ENCODE measurements at regions not wholly inside any gene's neighbourhood (a gene's known extent, or its start where the extent isn't known, plus 50 kb on each side); places are given as distances from the start of the nearest gene placed in this dataset.
A peak's percentile ranks its signal among the peaks of the same experiment; 100 is the strongest.

DNA sequence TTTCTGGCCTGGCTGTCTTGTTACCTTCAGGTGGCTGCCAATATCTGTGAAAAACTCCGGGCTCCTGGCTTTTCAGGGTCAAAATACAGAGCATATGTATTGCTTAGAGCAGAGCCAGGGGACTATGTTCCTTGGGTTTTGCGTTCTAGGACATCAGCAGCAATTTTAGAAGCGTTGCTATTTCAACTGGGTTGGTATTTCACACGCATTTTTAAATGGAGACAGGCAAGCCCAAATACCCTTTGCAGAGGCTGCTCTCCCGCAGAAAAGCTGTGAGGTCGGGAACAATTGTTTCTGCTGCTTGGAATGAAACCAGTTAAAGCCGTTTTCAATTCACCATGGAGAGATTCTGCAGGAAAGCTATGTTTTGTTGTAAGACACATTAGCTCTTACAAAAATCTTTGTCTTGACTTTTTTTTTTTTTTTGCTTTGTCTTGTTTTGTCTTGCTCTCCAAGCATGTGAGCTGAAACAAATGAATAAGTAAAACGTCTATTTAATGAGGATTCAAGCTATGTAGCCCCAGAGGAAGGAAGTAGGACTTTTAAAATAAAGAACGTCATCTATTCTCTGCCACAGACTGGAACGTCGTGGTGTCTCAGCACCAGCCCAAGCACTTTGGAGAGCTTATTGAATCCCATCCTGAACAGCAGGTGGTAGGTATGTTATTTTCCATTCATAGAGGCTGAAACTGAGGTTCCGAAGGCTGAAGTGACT is 181.0 kb upstream of the TBX3 start:
- Histone ChIP-seq H3K27ac (no peak overlapping the region), H3K9me3 (no peaks in the 10 kb centered on the region), H3K27me3 (no peaks in the 10 kb centered on the region), H3K4me3 (replicated peaks in 1 of 3) (no peak overlapping the region), H3K4me1 (peaks cover 0 to 2% of the 10 kb centered on the region in 2 donors), H3K36me3 (no peaks in the 10 kb centered on the region)
- no peak for TF ChIP-seq POLR2A (IDR thresholded peaks at IDR 0.05)
- TF ChIP-seq, protein P1, sequence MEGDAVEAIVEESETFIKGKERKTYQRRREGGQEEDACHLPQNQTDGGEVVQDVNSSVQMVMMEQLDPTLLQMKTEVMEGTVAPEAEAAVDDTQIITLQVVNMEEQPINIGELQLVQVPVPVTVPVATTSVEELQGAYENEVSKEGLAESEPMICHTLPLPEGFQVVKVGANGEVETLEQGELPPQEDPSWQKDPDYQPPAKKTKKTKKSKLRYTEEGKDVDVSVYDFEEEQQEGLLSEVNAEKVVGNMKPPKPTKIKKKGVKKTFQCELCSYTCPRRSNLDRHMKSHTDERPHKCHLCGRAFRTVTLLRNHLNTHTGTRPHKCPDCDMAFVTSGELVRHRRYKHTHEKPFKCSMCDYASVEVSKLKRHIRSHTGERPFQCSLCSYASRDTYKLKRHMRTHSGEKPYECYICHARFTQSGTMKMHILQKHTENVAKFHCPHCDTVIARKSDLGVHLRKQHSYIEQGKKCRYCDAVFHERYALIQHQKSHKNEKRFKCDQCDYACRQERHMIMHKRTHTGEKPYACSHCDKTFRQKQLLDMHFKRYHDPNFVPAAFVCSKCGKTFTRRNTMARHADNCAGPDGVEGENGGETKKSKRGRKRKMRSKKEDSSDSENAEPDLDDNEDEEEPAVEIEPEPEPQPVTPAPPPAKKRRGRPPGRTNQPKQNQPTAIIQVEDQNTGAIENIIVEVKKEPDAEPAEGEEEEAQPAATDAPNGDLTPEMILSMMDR (IDR thresholded peaks at IDR 0.05): no peak
- intact Hi-C loops (cut with DNase I): no loop called here
- 26 to 34% methylated on average over 12 of the region's 12 CpGs for WGBS, 2 donors
- DNase-seq: no peak

DNA sequence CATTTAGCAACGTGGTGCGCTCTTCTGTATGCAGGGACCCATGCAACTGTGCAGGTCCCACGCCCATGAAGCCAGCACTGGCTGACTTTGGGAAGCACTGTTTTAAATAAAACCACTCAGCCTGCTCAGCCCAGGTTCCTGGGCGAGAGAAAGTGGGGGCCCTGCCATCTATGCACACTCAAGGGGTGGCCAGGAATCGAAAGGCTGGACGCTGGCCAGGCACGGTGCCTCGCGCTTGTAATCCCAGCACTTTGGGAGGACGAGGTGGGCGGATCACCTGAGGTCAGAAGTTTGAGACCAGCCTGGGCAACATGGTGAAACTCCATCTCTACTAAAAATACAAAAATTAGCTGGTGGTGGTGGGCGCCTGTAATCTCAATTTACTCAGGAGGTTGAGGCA is 179.9 kb upstream of the TBX3 start:
- Histone ChIP-seq H3K27ac (no peak overlapping the region), H3K9me3 (no peaks in the 10 kb centered on the region), H3K4me1 (peaks cover 0 to 2% of the 10 kb centered on the region in 2 donors), H3K4me3 (replicated peaks in 1 of 3) (no peak overlapping the region), H3K36me3 (no peaks in the 10 kb centered on the region), H3K27me3 (no peaks in the 10 kb centered on the region)
- TF ChIP-seq POLR2A (IDR thresholded peaks at IDR 0.05): no peak
- TF ChIP-seq, protein P1 (IDR thresholded peaks at IDR 0.05): no peak
- intact Hi-C loops (cut with DNase I): no loop called here
- WGBS, 2 donors: 42 to 49% methylated on average over 12 of the region's 12 CpGs
- DNase-seq: peak; percentile 59 to 68

DNA sequence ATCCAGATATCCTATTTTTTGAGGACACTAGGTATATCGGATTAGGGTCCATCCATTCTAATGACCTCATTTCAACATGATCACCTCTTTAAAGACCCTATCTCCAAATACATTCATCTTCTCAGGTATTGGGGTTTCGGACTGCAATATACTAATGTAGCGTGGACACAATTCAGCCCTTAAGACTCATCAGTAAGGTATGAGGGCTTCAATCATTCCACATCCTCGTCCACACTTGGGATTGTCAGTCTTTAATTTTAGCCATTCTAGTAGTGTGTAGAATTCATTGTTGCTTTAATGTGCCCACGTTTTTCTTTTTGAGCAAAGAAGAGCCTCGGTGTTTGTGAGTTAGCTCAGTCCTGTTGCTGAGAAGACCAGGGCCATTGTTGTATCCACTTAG is 177.0 kb upstream of the TBX3 start:
- no peaks in the 10 kb centered on the region for H3K27me3 ChIP-seq
- H3K4me3 ChIP-seq (replicated peaks in 1 of 3): no peak overlapping the region
- intact Hi-C loops (cut with DNase I): no loop called here
- TF ChIP-seq, protein P1 (IDR thresholded peaks at IDR 0.05): no peak
- TF ChIP-seq POLR2A (IDR thresholded peaks at IDR 0.05): no peak
- no peaks in the 10 kb centered on the region for H3K36me3 ChIP-seq
- H3K9me3 ChIP-seq: no peaks in the 10 kb centered on the region
- WGBS, 2 donors: 86 to 89% methylated on average over 6 of the region's 6 CpGs
- H3K27ac ChIP-seq: no peak overlapping the region
- H3K4me1 ChIP-seq: peaks cover 0 to 2% of the 10 kb centered on the region in 2 donors
- DNase-seq: no peak

DNA sequence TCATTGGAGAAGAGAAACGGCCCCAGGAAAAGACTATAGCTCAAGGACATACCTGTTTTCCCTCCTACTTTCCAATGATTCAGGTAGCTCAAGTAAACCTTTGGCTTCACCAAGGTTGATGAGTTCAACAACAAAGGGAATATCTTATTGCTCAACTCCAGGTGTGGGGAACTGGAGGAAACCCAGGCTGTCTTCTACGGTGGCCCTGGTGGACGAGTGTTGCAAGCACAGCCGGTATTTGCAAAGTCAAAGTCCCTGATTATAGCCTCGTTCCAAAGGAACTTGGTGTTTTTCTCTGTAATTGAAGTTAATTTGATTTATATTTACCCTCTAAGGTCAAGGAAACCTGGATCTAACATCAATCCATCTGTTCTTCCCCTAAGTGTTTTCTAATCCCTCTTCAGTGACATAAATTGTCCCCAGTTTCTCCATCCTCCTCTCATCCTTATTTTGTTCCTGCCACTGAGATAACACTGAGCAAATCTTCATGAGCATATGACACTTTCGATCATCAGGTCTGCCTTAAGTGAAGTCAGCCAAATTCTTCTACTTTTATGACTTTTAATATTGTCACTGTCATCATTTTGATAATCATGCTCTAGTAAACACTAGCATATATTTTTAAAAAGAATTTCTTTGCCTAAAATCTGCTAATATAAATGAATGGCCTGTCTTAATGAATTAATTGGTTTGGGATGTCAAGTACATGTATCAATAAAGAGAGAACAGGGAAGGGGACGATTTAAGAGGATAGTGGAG is 174.6 kb upstream of the TBX3 start:
- H3K27me3 ChIP-seq: no peaks in the 10 kb centered on the region
- H3K4me3 ChIP-seq (replicated peaks in 1 of 3): no peak overlapping the region
- H3K27ac ChIP-seq: no peak overlapping the region
- TF ChIP-seq, protein P1 (IDR thresholded peaks at IDR 0.05): peak in 1 of 6 experiments; percentile 11
- TF ChIP-seq POLR2A (IDR thresholded peaks at IDR 0.05): no peak
- WGBS, 2 donors: 71 to 77% methylated on average over 7 of the region's 7 CpGs
- H3K9me3 ChIP-seq: no peaks in the 10 kb centered on the region
- intact Hi-C loops (cut with DNase I): no loop called here
- no peaks in the 10 kb centered on the region for H3K4me1 ChIP-seq
- no peaks in the 10 kb centered on the region for H3K36me3 ChIP-seq
- no peak for DNase-seq

DNA sequence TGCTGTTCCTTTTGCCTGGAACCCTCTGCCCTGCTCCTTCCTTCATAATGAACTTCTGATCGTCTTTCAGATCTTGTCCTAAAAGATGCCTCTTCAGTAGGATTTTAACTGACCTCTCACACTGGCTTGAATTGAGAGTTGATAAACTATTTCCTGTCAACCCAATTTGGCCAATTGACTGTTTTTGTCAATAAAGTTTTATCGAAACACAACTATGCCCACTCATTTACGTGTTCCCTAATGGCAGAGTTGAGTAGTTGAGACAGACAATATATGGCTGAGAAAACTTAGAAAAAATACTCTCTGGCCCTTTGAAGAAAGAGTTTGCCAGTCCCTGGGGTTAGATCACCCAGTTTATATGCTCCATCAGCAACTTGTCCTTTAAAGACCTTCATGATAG is 171.7 kb upstream of the TBX3 start:
- no peaks in the 10 kb centered on the region for H3K36me3 ChIP-seq
- no peaks in the 10 kb centered on the region for H3K4me1 ChIP-seq
- whole genome bisulfite sequencing, 2 donors: 93 to 96% methylated on average over 3 of the region's 3 CpGs
- DNase-seq: no peak
- no peak overlapping the region for H3K4me3 ChIP-seq (replicated peaks in 1 of 3)
- intact Hi-C loops (cut with DNase I): no loop called here
- TF ChIP-seq, protein P1 (IDR thresholded peaks at IDR 0.05): no peak
- no peak for TF ChIP-seq POLR2A (IDR thresholded peaks at IDR 0.05)
- no peak overlapping the region for H3K27ac ChIP-seq
- no peaks in the 10 kb centered on the region for H3K27me3 ChIP-seq
- H3K9me3 ChIP-seq: no peaks in the 10 kb centered on the region

Measured in thyroid gland (tissue), 4 donors.